ENCODE measurements at regions not wholly inside any gene's neighbourhood (a gene's known extent, or its start where the extent isn't known, plus 50 kb on each side); places are given as distances from the start of the nearest gene placed in this dataset.

DNA sequence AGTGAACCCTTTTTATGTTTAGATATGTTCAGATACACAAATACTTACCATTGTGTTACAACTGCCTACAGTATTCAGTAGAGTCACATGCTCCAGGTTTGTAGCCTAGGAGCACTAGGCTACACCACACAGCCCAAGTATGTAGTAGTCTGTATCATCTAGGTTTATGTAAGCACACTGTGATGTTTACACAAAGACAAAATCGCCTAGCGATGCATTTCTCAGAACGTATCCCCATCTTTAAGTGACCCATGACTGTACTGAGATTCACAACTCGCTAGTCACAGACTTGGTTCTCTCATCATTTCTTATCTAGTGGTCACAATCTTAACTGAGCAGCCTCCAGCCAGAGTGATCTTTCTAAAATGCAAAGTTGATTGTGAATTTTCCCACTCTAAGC is 119.2 kb downstream of the RASSF10 start:
- TF ChIP-seq, protein P1, sequence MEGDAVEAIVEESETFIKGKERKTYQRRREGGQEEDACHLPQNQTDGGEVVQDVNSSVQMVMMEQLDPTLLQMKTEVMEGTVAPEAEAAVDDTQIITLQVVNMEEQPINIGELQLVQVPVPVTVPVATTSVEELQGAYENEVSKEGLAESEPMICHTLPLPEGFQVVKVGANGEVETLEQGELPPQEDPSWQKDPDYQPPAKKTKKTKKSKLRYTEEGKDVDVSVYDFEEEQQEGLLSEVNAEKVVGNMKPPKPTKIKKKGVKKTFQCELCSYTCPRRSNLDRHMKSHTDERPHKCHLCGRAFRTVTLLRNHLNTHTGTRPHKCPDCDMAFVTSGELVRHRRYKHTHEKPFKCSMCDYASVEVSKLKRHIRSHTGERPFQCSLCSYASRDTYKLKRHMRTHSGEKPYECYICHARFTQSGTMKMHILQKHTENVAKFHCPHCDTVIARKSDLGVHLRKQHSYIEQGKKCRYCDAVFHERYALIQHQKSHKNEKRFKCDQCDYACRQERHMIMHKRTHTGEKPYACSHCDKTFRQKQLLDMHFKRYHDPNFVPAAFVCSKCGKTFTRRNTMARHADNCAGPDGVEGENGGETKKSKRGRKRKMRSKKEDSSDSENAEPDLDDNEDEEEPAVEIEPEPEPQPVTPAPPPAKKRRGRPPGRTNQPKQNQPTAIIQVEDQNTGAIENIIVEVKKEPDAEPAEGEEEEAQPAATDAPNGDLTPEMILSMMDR (conservative IDR thresholded peaks at IDR 0.05; ENCODE audit: low read depth, low read length) = no peak
- no peak for TF ChIP-seq EZH2 (IDR thresholded peaks at IDR 0.05; ENCODE audit: low read length, unreplicated experiment)

Data from PC-3 (cell line).